ENCODE measurements at regions not wholly inside any gene's neighbourhood (a gene's known extent, or its start where the extent isn't known, plus 50 kb on each side); places are given as distances from the start of the nearest gene placed in this dataset.

GRCh38 chr2:63751901-63752300 is 89.8 kb upstream of the UGP2 start:
- ChIA-PET CTCF (interaction anchor here (1.2 kb wide), 1 partner anchor 17 kb away, joined by 4 read pairs; no protein-coding TSS in a partner anchor), POLR2A (no interaction called here)
- no peak for TF ChIP-seq CTCF (IDR thresholded peaks at IDR 0.05; ENCODE audit: control extremely low read depth, extremely low read depth, low read depth, missing control alignments)
- no peak for DNase-seq (ENCODE audit: extremely low spot score)

- POLR2A ChIA-PET, result no interaction called here
- CTCF ChIA-PET, result interaction anchor here (1.8 kb wide), 1 partner anchor 11 kb away, joined by 4 read pairs; no protein-coding TSS in a partner anchor
- DNase-seq (ENCODE audit: extremely low spot score), result no peak
- TF ChIP-seq CTCF (IDR thresholded peaks at IDR 0.05; ENCODE audit: control extremely low read depth, extremely low read depth, low read depth, missing control alignments), result no peak
These were observed 86.5 kb upstream of the UGP2 start for GRCh38 chr2:63755216-63755615.

GRCh38 chr2:63755965-63756364 is 85.7 kb upstream of the UGP2 start:
- TF ChIP-seq CTCF (IDR thresholded peaks at IDR 0.05; ENCODE audit: control extremely low read depth, extremely low read depth, low read depth, missing control alignments), result no peak
- POLR2A ChIA-PET, result no interaction called here
- CTCF ChIA-PET, result no interaction called here
- no peak for DNase-seq (ENCODE audit: extremely low spot score)

- CTCF ChIA-PET, result no interaction called here
- POLR2A ChIA-PET, result no interaction called here
- DNase-seq (ENCODE audit: extremely low spot score), result no peak
- TF ChIP-seq CTCF (IDR thresholded peaks at IDR 0.05; ENCODE audit: control extremely low read depth, extremely low read depth, low read depth, missing control alignments), result no peak
These were observed 78.2 kb upstream of the UGP2 start for GRCh38 chr2:63763391-63763941.

GRCh38 chr2:63764630-63765029 is 77.1 kb upstream of the UGP2 start:
- no peak for TF ChIP-seq CTCF (IDR thresholded peaks at IDR 0.05; ENCODE audit: control extremely low read depth, extremely low read depth, low read depth, missing control alignments)
- ChIA-PET POLR2A (no interaction called here), CTCF (interaction anchor here (1.2 kb wide), 2 partner anchors 26 to 48 kb away, joined by 3 read pairs; no protein-coding TSS in a partner anchor)
- DNase-seq (ENCODE audit: extremely low spot score), result no peak

- DNase-seq (ENCODE audit: extremely low spot score), result no peak
- TF ChIP-seq CTCF (IDR thresholded peaks at IDR 0.05; ENCODE audit: control extremely low read depth, extremely low read depth, low read depth, missing control alignments), result no peak
- ChIA-PET CTCF (interaction anchor here (1.1 to 1.7 kb wide), 4 partner anchors 10 to 48 kb away, joined by 3 to 4 read pairs (median 3); no protein-coding TSS in a partner anchor), POLR2A (no interaction called here)
These were observed 76.6 kb upstream of the UGP2 start for GRCh38 chr2:63765117-63765516.
